WERI-Rb-1 (cell line): ENCODE measurements at regions not wholly inside any gene's neighbourhood (a gene's known extent, or its start where the extent isn't known, plus 50 kb on each side); places are given as distances from the start of the nearest gene placed in this dataset.
"Not testable (repeated sequence)": the region's sequence is repeated elsewhere in the genome, so short reads cannot be mapped to it uniquely, and the experiment has no call there.

Experiments
- DNase-seq: peaks from one replicate; pipeline ENCODE4 v3.0.0-alpha.2; 2020
- H3K27ac ChIP-seq: fragments of 250-450 bp; sonication (Bioruptor Pico); 2 replicates; pipeline ENCODE4 v1.5.1; 2020; ENCODE audit warnings: mild to moderate bottlenecking, moderate library complexity
- H3K27me3 ChIP-seq: fragments of 250-450 bp; sonication (Bioruptor Pico); 2 replicates; pipeline ENCODE4 v1.5.1; 2021; ENCODE audit warnings: mild to moderate bottlenecking, low read depth, moderate library complexity; ENCODE audit not compliant: insufficient read depth, severe bottlenecking
- H3K36me3 ChIP-seq: fragments of 250-450 bp; sonication (Bioruptor Pico); 2 replicates; pipeline ENCODE4 v1.5.1; 2020; ENCODE audit warnings: mild to moderate bottlenecking, moderate library complexity
- H3K4me3 ChIP-seq: 2 replicates; pipeline ENCODE4 v1.5.1; 2011; ENCODE audit warnings: low read depth, mild to moderate bottlenecking, control low read depth, low read length
- H3K9me3 ChIP-seq: fragments of 250-450 bp; sonication (Bioruptor Pico); 2 replicates; pipeline ENCODE4 v1.5.1; 2021; ENCODE audit warnings: mild to moderate bottlenecking, moderate library complexity; ENCODE audit not compliant: severe bottlenecking
- CTCF ChIP-seq: IDR thresholded peaks from 2 replicates; pipeline ENCODE4 v1.5.1; 2011; ENCODE audit warnings: low read depth, mild to moderate bottlenecking, control low read depth, inconsistent platforms, low read length

GRCh38 chr4:189806506-189806905, 134.2 kb upstream of the FRG1 start:
- TF ChIP-seq CTCF: no peak
- no peak for DNase-seq
- peaks cover 13% of the 10 kb centered on the region for H3K9me3 ChIP-seq
- H3K36me3 ChIP-seq: no peaks in the 10 kb centered on the region
- no peak overlapping the region for H3K4me3 ChIP-seq
- no peak overlapping the region for H3K27ac ChIP-seq
- H3K27me3 ChIP-seq: peaks cover 87% of the 10 kb centered on the region

GRCh38 chr4:189807031-189807430, 133.6 kb upstream of the FRG1 start:
- Histone ChIP-seq H3K36me3 (no peaks in the 10 kb centered on the region), H3K4me3 (no peak overlapping the region), H3K27me3 (peaks cover 87% of the 10 kb centered on the region), H3K27ac (no peak overlapping the region), H3K9me3 (peaks cover 13% of the 10 kb centered on the region)
- no peak for TF ChIP-seq CTCF
- no peak for DNase-seq

- H3K9me3 ChIP-seq: peaks cover 13% of the 10 kb centered on the region
- peaks cover 90% of the 10 kb centered on the region for H3K27me3 ChIP-seq
- no peak for DNase-seq
- no peak for TF ChIP-seq CTCF
- no peaks in the 10 kb centered on the region for H3K36me3 ChIP-seq
- H3K27ac ChIP-seq: no peak overlapping the region
- no peak overlapping the region for H3K4me3 ChIP-seq
These were observed 131.4 kb upstream of the FRG1 start for GRCh38 chr4:189809241-189809735.

- peaks cover 90% of the 10 kb centered on the region for H3K27me3 ChIP-seq
- peaks cover 13% of the 10 kb centered on the region for H3K9me3 ChIP-seq
- TF ChIP-seq CTCF: no peak
- H3K27ac ChIP-seq: no peak overlapping the region
- DNase-seq: no peak
- no peaks in the 10 kb centered on the region for H3K36me3 ChIP-seq
- no peak overlapping the region for H3K4me3 ChIP-seq
These were observed 130.8 kb upstream of the FRG1 start for GRCh38 chr4:189809839-189810238.

- not testable (repeated sequence) for DNase-seq, H3K36me3 ChIP-seq, H3K4me3 ChIP-seq, H3K27ac ChIP-seq
- Histone ChIP-seq H3K27me3 (peaks cover 90% of the 10 kb centered on the region), H3K9me3 (peaks cover 13% of the 10 kb centered on the region)
These were observed 130.1 kb upstream of the FRG1 start for GRCh38 chr4:189810318-189811181.

- no peak for TF ChIP-seq CTCF
- Histone ChIP-seq H3K36me3 (no peaks in the 10 kb centered on the region), H3K4me3 (no peak overlapping the region), H3K27ac (no peak overlapping the region), H3K9me3 (peaks cover 2% of the 10 kb centered on the region), H3K27me3 (peaks cover 88% of the 10 kb centered on the region)
- DNase-seq: no peak
These were observed 125.1 kb upstream of the FRG1 start for GRCh38 chr4:189815404-189816192.
